ENCODE measurements at regions not wholly inside any gene's neighbourhood (a gene's known extent, or its start where the extent isn't known, plus 50 kb on each side); places are given as distances from the start of the nearest gene placed in this dataset.

DNA sequence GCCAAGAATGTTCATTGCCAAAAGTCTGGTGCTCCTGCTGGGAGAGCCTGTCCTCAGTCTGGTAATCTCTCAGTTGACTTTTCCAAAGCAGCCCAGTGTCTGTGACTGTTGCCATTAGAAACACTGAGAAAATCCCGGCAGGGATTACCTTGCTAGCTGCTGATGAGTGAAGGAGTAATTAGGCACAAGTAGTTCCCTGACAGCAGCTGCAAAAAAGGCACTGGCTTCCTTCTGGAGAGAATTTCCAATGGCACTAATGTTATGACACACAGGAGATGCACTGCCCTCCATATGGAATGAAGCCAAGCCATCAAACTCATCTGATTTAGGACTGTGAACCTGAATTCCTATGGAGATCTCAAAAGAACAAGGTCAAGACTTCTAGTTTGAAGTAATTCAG lies 1321.2 kb upstream of the SEL1L start:
- no peaks in the 10 kb centered on the region for H3K27me3 ChIP-seq
- TF ChIP-seq POLR2AphosphoS5 (IDR thresholded peaks at IDR 0.05; ENCODE audit: insufficient read depth in 1 of 2, low read depth in 1 of 2) (no peak), POLR2A (IDR thresholded peaks at IDR 0.05) (no peak)
- TF ChIP-seq, protein P1, sequence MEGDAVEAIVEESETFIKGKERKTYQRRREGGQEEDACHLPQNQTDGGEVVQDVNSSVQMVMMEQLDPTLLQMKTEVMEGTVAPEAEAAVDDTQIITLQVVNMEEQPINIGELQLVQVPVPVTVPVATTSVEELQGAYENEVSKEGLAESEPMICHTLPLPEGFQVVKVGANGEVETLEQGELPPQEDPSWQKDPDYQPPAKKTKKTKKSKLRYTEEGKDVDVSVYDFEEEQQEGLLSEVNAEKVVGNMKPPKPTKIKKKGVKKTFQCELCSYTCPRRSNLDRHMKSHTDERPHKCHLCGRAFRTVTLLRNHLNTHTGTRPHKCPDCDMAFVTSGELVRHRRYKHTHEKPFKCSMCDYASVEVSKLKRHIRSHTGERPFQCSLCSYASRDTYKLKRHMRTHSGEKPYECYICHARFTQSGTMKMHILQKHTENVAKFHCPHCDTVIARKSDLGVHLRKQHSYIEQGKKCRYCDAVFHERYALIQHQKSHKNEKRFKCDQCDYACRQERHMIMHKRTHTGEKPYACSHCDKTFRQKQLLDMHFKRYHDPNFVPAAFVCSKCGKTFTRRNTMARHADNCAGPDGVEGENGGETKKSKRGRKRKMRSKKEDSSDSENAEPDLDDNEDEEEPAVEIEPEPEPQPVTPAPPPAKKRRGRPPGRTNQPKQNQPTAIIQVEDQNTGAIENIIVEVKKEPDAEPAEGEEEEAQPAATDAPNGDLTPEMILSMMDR (IDR thresholded peaks at IDR 0.05), result no peak
- H3K4me3 ChIP-seq, result no peak overlapping the region
- no peaks in the 10 kb centered on the region for H3K4me1 ChIP-seq
- no peaks in the 10 kb centered on the region for H3K36me3 ChIP-seq
- no peak overlapping the region for H3K27ac ChIP-seq
- no peak for DNase-seq (ENCODE audit: extremely low spot score in 2 of 2)
- intact Hi-C loops (cut with DNase I), result no loop called here
- H3K9me3 ChIP-seq, result no peaks in the 10 kb centered on the region

DNA sequence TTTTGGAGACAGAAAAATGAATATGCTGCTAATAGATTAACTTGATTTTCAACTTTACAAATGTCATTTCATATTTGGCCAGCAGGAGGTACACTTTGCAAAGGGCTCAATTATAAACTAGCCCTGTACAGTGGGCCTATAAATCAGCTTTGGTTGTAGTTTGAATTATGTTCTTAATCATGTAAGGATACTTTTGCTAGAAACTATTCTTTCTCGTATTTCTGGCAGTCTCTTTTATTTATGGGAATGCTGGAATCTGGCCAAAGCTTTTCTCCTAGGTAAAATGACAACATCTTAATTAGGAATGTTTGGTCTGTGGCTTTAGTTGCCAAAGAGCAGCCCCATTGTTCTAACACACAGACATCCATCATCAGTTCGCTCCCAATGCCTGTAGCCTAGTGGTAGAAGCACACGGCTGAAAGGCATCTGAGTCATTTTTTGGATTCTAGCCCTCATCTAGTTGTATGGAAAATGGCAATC lies 1322.3 kb upstream of the SEL1L start:
- no peaks in the 10 kb centered on the region for H3K36me3 ChIP-seq
- H3K27ac ChIP-seq, result no peak overlapping the region
- DNase-seq (ENCODE audit: extremely low spot score in 2 of 2), result no peak
- intact Hi-C loops (cut with DNase I), result no loop called here
- H3K4me1 ChIP-seq, result no peaks in the 10 kb centered on the region
- no peaks in the 10 kb centered on the region for H3K27me3 ChIP-seq
- no peaks in the 10 kb centered on the region for H3K9me3 ChIP-seq
- H3K4me3 ChIP-seq, result no peak overlapping the region
- TF ChIP-seq, protein P1 (IDR thresholded peaks at IDR 0.05), result no peak
- TF ChIP-seq POLR2A (IDR thresholded peaks at IDR 0.05) (no peak), POLR2AphosphoS5 (IDR thresholded peaks at IDR 0.05; ENCODE audit: insufficient read depth in 1 of 2, low read depth in 1 of 2) (peak in 1 of 2 donors; percentile 8)

DNA sequence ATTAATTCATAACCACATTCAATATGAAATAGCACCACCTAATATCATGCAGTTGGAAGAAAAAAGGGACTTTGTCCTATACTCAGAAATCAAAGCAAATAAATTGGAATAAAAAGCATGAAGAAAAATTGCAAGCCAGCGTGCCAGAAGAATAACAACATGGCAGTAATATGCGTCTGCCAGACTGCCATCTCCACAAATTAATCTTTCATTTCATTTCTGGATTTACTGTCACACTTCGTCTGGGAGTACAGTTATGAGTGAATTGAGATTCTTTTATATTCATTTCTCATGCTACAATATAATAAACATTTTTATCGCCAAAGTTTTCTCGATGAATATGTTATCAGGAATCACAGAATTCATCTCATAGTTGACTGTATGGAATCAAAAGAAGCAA lies 1327.7 kb upstream of the SEL1L start:
- Histone ChIP-seq H3K4me1 (no peaks in the 10 kb centered on the region), H3K9me3 (no peaks in the 10 kb centered on the region), H3K27ac (no peak overlapping the region), H3K4me3 (no peak overlapping the region), H3K36me3 (peaks cover 0 to 3% of the 10 kb centered on the region in 2 donors), H3K27me3 (no peaks in the 10 kb centered on the region)
- TF ChIP-seq, protein P1 (IDR thresholded peaks at IDR 0.05), result no peak
- TF ChIP-seq POLR2AphosphoS5 (IDR thresholded peaks at IDR 0.05; ENCODE audit: insufficient read depth in 1 of 2, low read depth in 1 of 2) (no peak), POLR2A (IDR thresholded peaks at IDR 0.05) (no peak)
- intact Hi-C loops (cut with DNase I), result no loop called here
- no peak for DNase-seq (ENCODE audit: extremely low spot score in 2 of 2)

DNA sequence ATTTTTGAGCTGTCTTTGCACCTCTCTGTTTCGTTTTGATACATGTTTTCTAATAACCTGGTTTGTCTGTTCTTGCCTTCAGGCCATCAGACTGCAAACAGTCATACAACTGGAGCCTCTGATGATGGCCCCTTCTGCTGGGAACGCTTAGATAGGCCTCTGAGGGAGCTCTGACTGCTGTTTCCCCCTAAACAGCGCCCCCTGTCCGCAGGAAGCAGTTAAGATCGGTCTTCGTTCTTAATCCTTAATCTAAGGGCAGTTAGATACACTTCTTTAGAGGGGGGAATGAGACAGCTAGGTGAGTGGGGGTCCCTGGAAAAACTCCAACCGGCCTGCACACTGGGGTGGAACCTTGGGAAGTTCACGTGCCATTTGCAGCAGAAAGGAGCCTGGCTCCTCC lies 1338.8 kb upstream of the SEL1L start:
- H3K4me1 ChIP-seq, result no peaks in the 10 kb centered on the region
- H3K27me3 ChIP-seq, result no peaks in the 10 kb centered on the region
- H3K36me3 ChIP-seq, result no peaks in the 10 kb centered on the region
- no peak for DNase-seq (ENCODE audit: extremely low spot score in 2 of 2)
- H3K4me3 ChIP-seq, result no peak overlapping the region
- intact Hi-C loops (cut with DNase I), result no loop called here
- H3K9me3 ChIP-seq, result no peaks in the 10 kb centered on the region
- H3K27ac ChIP-seq, result no peak overlapping the region
- TF ChIP-seq POLR2A (IDR thresholded peaks at IDR 0.05), result no peak
- no peak for TF ChIP-seq POLR2AphosphoS5 (IDR thresholded peaks at IDR 0.05; ENCODE audit: insufficient read depth in 1 of 2, low read depth in 1 of 2)
- TF ChIP-seq, protein P1 (IDR thresholded peaks at IDR 0.05), result no peak

DNA sequence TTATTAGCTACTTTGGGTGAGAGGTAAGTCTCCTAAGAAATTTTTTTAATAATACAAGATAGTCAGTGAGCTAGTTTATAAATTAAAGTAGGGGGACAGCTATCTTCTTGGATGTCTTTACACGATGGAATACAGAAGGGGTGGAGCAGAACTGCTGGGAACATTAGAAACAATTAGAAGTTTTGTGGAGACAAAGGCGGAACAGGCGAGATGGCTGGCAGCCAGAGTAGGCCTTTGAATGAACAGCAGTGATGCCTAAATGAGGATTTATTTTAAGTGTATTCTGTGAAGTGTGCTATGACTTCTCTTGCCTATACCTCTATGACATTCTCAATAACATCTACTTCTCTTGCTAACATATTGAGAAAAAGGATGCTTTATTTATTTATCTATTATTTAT lies 1345.3 kb upstream of the SEL1L start:
- Histone ChIP-seq H3K9me3 (no peaks in the 10 kb centered on the region), H3K4me1 (no peaks in the 10 kb centered on the region), H3K36me3 (no peaks in the 10 kb centered on the region), H3K27ac (no peak overlapping the region), H3K4me3 (no peak overlapping the region), H3K27me3 (no peaks in the 10 kb centered on the region)
- TF ChIP-seq POLR2AphosphoS5 (IDR thresholded peaks at IDR 0.05; ENCODE audit: insufficient read depth in 1 of 2, low read depth in 1 of 2), result no peak
- no peak for TF ChIP-seq POLR2A (IDR thresholded peaks at IDR 0.05)
- TF ChIP-seq, protein P1 (IDR thresholded peaks at IDR 0.05), result no peak
- intact Hi-C loops (cut with DNase I), result no loop called here
- DNase-seq (ENCODE audit: extremely low spot score in 2 of 2), result no peak

Measured in vagina (tissue), 2 donors.